Neural cell (in vitro differentiated cells): ENCODE measurements at regions not wholly inside any gene's neighbourhood (a gene's known extent, or its start where the extent isn't known, plus 50 kb on each side); places are given as distances from the start of the nearest gene placed in this dataset.

Experiments used
- CTCF ChIP-seq: fragments of 450-650 bp; IDR thresholded peaks from 2 replicates; pipeline ENCODE4 v1.5.1; 2014; ENCODE audit warnings: antibody characterized with exemption, mild to moderate bottlenecking, moderate library complexity; ENCODE audit not compliant: poor library complexity, severe bottlenecking
- EP300 ChIP-seq: fragments of 450-650 bp; conservative IDR thresholded peaks from 2 replicates; pipeline ENCODE4 v1.6.1; 2014; ENCODE audit warnings: antibody characterized with exemption, mild to moderate bottlenecking, moderate library complexity; ENCODE audit not compliant: poor library complexity, severe bottlenecking
- EZH2 ChIP-seq: fragments of 200-600, 300-800 bp; shearing (Covaris generic), sonication (generic); IDR thresholded peaks from 2 replicates; pipeline ENCODE4 v1.6.1; 2014; ENCODE audit warnings: antibody characterized with exemption, low read length, borderline replicate concordance, mild to moderate bottlenecking; ENCODE audit not compliant: insufficient read depth, poor library complexity, severe bottlenecking
- POLR2AphosphoS5 ChIP-seq: IDR thresholded peaks from 2 replicates; pipeline ENCODE4 v1.6.1; 2012
- RAD21 ChIP-seq: fragments of 450-650 bp; conservative IDR thresholded peaks from 2 replicates; pipeline ENCODE4 v1.6.1; 2014; ENCODE audit warnings: antibody characterized with exemption, mild to moderate bottlenecking, moderate library complexity
- REST ChIP-seq: IDR thresholded peaks from 2 replicates; pipeline ENCODE4 v1.6.1; 2012; ENCODE audit warnings: borderline replicate concordance
- SMC3 ChIP-seq: fragments of 450-650 bp; conservative IDR thresholded peaks from 2 replicates; pipeline ENCODE4 v1.6.1; 2014; ENCODE audit warnings: antibody characterized with exemption, mild to moderate bottlenecking, moderate library complexity; ENCODE audit not compliant: poor library complexity
- TAF1 ChIP-seq: IDR thresholded peaks from 2 replicates; pipeline ENCODE4 v1.6.1; 2012; ENCODE audit warnings: low read depth

GRCh38 chr2:78125042-78125441 is 602.9 kb upstream of the LRRTM4 start:
- TF ChIP-seq EP300 (no peak), EZH2 (no peak), CTCF (no peak), POLR2AphosphoS5 (no peak), TAF1 (no peak), REST (no peak), SMC3 (no peak), RAD21 (no peak)
